ENCODE measurements at regions not wholly inside any gene's neighbourhood (a gene's known extent, or its start where the extent isn't known, plus 50 kb on each side); places are given as distances from the start of the nearest gene placed in this dataset.

GRCh38 chr1:29447368-29447767 lies 211.0 kb downstream of the PTPRU start:
- Histone ChIP-seq H3K4me1 (no peaks in the 10 kb centered on the region), H3K4me3 (no peak overlapping the region), H3K9me3 (no peaks in the 10 kb centered on the region), H3K27ac (no peak overlapping the region), H3K27me3 (peaks cover 0 to 23% of the 10 kb centered on the region in 2 donors), H3K36me3 (no peaks in the 10 kb centered on the region)
- TF ChIP-seq, protein P1, sequence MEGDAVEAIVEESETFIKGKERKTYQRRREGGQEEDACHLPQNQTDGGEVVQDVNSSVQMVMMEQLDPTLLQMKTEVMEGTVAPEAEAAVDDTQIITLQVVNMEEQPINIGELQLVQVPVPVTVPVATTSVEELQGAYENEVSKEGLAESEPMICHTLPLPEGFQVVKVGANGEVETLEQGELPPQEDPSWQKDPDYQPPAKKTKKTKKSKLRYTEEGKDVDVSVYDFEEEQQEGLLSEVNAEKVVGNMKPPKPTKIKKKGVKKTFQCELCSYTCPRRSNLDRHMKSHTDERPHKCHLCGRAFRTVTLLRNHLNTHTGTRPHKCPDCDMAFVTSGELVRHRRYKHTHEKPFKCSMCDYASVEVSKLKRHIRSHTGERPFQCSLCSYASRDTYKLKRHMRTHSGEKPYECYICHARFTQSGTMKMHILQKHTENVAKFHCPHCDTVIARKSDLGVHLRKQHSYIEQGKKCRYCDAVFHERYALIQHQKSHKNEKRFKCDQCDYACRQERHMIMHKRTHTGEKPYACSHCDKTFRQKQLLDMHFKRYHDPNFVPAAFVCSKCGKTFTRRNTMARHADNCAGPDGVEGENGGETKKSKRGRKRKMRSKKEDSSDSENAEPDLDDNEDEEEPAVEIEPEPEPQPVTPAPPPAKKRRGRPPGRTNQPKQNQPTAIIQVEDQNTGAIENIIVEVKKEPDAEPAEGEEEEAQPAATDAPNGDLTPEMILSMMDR (IDR thresholded peaks at IDR 0.05) = no peak
- TF ChIP-seq EP300 (IDR thresholded peaks at IDR 0.05) (no peak), POLR2A (IDR thresholded peaks at IDR 0.05) (no peak)
- WGBS, 2 donors = 67 to 85% methylated on average over 3 of the region's 3 CpGs
- DNase-seq (ENCODE audit: low spot score in 2 of 2) = no peak

- H3K36me3 ChIP-seq = no peaks in the 10 kb centered on the region
- H3K27me3 ChIP-seq = peaks cover 0 to 23% of the 10 kb centered on the region in 2 donors
- TF ChIP-seq, protein P1 (IDR thresholded peaks at IDR 0.05) = no peak
- TF ChIP-seq POLR2A (IDR thresholded peaks at IDR 0.05) (no peak), EP300 (IDR thresholded peaks at IDR 0.05) (no peak)
- H3K4me1 ChIP-seq = no peaks in the 10 kb centered on the region
- WGBS, 2 donors = 65 to 73% methylated on average over 13 of the region's 13 CpGs
- no peak for DNase-seq (ENCODE audit: low spot score in 2 of 2)
- no peak overlapping the region for H3K27ac ChIP-seq
- no peak overlapping the region for H3K4me3 ChIP-seq
- H3K9me3 ChIP-seq = no peaks in the 10 kb centered on the region
These were observed 208.7 kb downstream of the PTPRU start for GRCh38 chr1:29444782-29445729.

GRCh38 chr1:29444081-29444715 lies 207.9 kb downstream of the PTPRU start:
- Histone ChIP-seq H3K36me3 (no peaks in the 10 kb centered on the region), H3K9me3 (no peaks in the 10 kb centered on the region), H3K27me3 (peaks cover 0 to 23% of the 10 kb centered on the region in 2 donors), H3K4me3 (no peak overlapping the region), H3K27ac (no peak overlapping the region), H3K4me1 (no peaks in the 10 kb centered on the region)
- TF ChIP-seq POLR2A (IDR thresholded peaks at IDR 0.05) (no peak), EP300 (IDR thresholded peaks at IDR 0.05) (no peak)
- TF ChIP-seq, protein P1 (IDR thresholded peaks at IDR 0.05) = no peak
- WGBS, 2 donors = 70 to 71% methylated on average over 8 of the region's 8 CpGs
- DNase-seq (ENCODE audit: low spot score in 2 of 2) = no peak

DNA sequence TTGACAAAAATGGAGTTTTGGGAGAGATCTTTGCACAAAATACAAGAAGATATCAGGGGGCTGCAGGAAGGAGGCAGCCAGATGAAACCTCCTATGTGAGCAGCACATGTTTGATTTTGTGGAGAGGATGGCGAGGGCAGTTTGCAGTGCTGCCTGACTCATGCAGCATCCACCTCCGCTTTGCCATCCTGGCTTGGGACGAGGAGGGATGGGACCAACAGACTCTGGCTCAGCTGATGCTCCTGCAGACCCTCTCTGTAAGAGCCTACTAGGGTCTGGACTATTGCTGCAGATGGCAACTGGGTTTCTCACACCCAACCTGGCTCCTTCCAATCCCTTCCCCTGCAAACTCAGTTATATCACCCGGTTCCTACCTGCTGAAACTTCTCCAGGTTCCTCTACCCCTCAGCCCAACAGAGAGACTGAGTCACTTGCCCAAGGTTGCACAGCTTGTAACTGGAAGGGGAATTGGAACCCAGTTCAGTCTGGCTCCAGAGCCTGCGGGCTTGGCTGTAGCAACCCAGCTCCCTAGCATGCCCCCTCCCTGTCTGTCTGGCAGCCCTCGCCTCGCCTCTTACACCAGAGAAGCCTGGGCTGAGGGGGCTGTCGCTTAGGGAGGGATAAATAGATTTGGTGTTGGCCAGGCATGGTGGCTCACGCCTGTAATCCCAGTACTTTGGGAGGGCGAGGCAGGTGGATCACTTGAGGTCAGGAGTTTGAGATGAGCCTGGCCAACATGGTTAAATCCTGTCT lies 205.8 kb downstream of the PTPRU start:
- no peak for DNase-seq (ENCODE audit: low spot score in 2 of 2)
- Histone ChIP-seq H3K4me1 (no peaks in the 10 kb centered on the region), H3K27ac (no peak overlapping the region), H3K9me3 (no peaks in the 10 kb centered on the region), H3K27me3 (peaks cover 0 to 23% of the 10 kb centered on the region in 2 donors), H3K4me3 (no peak overlapping the region), H3K36me3 (no peaks in the 10 kb centered on the region)
- 59 to 67% methylated on average over 10 of the region's 10 CpGs for WGBS, 2 donors
- TF ChIP-seq POLR2A (IDR thresholded peaks at IDR 0.05) = no peak
- TF ChIP-seq, protein P1 (IDR thresholded peaks at IDR 0.05) = no peak
